ENCODE measurements at regions not wholly inside any gene's neighbourhood (a gene's known extent, or its start where the extent isn't known, plus 50 kb on each side); places are given as distances from the start of the nearest gene placed in this dataset.

- Histone ChIP-seq H3K4me2 (ENCODE audit: control insufficient read depth, insufficient read depth) (no peak overlapping the region), H3K4me3 (no peak overlapping the region), H3K9ac (ENCODE audit: control insufficient read depth, insufficient read depth, low read length) (no peak overlapping the region), H3K36me3 (ENCODE audit: control insufficient read depth in 2 of 2, insufficient read depth in 2 of 2, low read length in 1 of 2) (no peaks in the 10 kb centered on the region), H3K4me1 (ENCODE audit: control insufficient read depth, insufficient read depth, low read length) (no peaks in the 10 kb centered on the region), H3K9me3 (replicated peaks; ENCODE audit: control insufficient read depth, insufficient read depth, low read length) (no peaks in the 10 kb centered on the region; the same call in 2 of the 3 replicates), H4K20me1 (ENCODE audit: control insufficient read depth, insufficient read depth) (no peaks in the 10 kb centered on the region), H3K27ac (ENCODE audit: control insufficient read depth, insufficient read depth) (no peak overlapping the region), H3K27me3 (replicated peaks in 1 of 2; ENCODE audit: control insufficient read depth in 2 of 2, insufficient read depth in 2 of 2, low read length in 1 of 2) (no peaks in the 10 kb centered on the region), H3K79me2 (ENCODE audit: control insufficient read depth, insufficient read depth, low read length) (no peaks in the 10 kb centered on the region), H2AFZ (ENCODE audit: control insufficient read depth, low read depth, low read length) (no peak overlapping the region)
- ATAC-seq (no peak), DNase-seq (ENCODE audit: low read depth, low spot score) (no peak), FAIRE-seq (no peak)
- in situ Hi-C loops (cut with MboI) = no loop called here
- ChIA-PET POLR2A (no interaction called here), SMC1A (ENCODE audit: uncharacterized antibody, unreplicated experiment) (interaction anchor here (0.8 to 2.0 kb wide), 9 partner anchors 9 to 1024 kb away, joined by 3 to 8 read pairs (median 3); no protein-coding TSS in a partner anchor), RAD21 (ENCODE audit: unreplicated experiment) (interaction anchor here (0.8 to 2.2 kb wide), 4 partner anchors 168 to 1024 kb away, joined by 3 to 21 read pairs (median 4); no protein-coding TSS in a partner anchor), CTCF (interaction anchor here (0.6 to 8.5 kb wide), 7 partner anchors 66 to 1023 kb away, joined by 3 to 142 read pairs (median 3); no protein-coding TSS in a partner anchor)
- intact Hi-C loops (cut with micrococcal nuclease; ENCODE audit: unreplicated experiment) = loop anchor here (10.0 kb wide), 2 partner anchors 167 to 1023 kb away; no protein-coding TSS in a partner anchor
- TF ChIP-seq PRDM15 (CRISPR knock-in tag; IDR thresholded peaks at IDR 0.05) = no peak
- no peak for TF ChIP-seq NR2C1 (IDR thresholded peaks at IDR 0.05)
- TF ChIP-seq TCF7 (IDR thresholded peaks at IDR 0.05; ENCODE audit: borderline replicate concordance) = no peak
- TF ChIP-seq ZBTB33 (IDR thresholded peaks at IDR 0.05) = no peak
- no peak for TF ChIP-seq ZSCAN29 (IDR thresholded peaks at IDR 0.05)
- no peak for TF ChIP-seq ZZZ3 (IDR thresholded peaks at IDR 0.05; ENCODE audit: control insufficient read depth, insufficient read length, low read depth)
- no peak for TF ChIP-seq MXI1 (IDR thresholded peaks at IDR 0.05; ENCODE audit: low read depth, low read length)
- TF ChIP-seq SMAD1 (IDR thresholded peaks at IDR 0.05; ENCODE audit: low read depth, partially characterized antibody) = no peak
- no peak for TF ChIP-seq SIN3A (IDR thresholded peaks at IDR 0.05; ENCODE audit: low read depth, low read length)
- no peak for TF ChIP-seq ZBTB40 (IDR thresholded peaks at IDR 0.05; ENCODE audit: borderline replicate concordance)
- no peak for TF ChIP-seq CHD1 (IDR thresholded peaks at IDR 0.05; ENCODE audit: low read depth, low read length)
- BruUV-seq (replicated peaks) = no TSS peak
These were observed 309.9 kb downstream of the DUSP10 start for GRCh38 chr1:221431961-221432360.
